ENCODE measurements at regions not wholly inside any gene's neighbourhood (a gene's known extent, or its start where the extent isn't known, plus 50 kb on each side); places are given as distances from the start of the nearest gene placed in this dataset.
"Not testable (repeated sequence)": the region's sequence is repeated elsewhere in the genome, so short reads cannot be mapped to it uniquely, and the experiment has no call there.

GRCh38 chr22:10753566-10753965 lies 4774.4 kb upstream of the OR11H1 start:
- not testable (repeated sequence) for H3K18ac ChIP-seq (ENCODE audit: insufficient read length, low read depth, low read length); H3K27ac Mint-ChIP-seq; H2BK20ac ChIP-seq (ENCODE audit: low read depth, low read length, poor library complexity, severe bottlenecking); H2BK12ac ChIP-seq (ENCODE audit: insufficient read length, low read depth, low read length); H3K4me1 ChIP-seq (ENCODE audit: insufficient read depth, low read length); H2BK5ac ChIP-seq (ENCODE audit: insufficient read length, low read length); H3K56ac ChIP-seq (ENCODE audit: insufficient read length, low read depth, low read length); H3K4ac ChIP-seq (ENCODE audit: low read depth, low read length); H3K9ac ChIP-seq (ENCODE audit: extremely low read depth, insufficient read length, low read length); H4K20me1 ChIP-seq (ENCODE audit: control insufficient read depth, insufficient read depth, insufficient read length); H3K27ac ChIP-seq (ENCODE audit: insufficient read length, low read depth, low read length); H2AFZ ChIP-seq (ENCODE audit: low read length); H3K27me3 Mint-ChIP-seq (ENCODE audit: low read depth); H2BK120ac ChIP-seq (ENCODE audit: low read depth, low read length, poor library complexity, severe bottlenecking); H4K91ac ChIP-seq (ENCODE audit: insufficient read length, low read depth, low read length); H3K79me1 ChIP-seq (ENCODE audit: insufficient read depth, low read depth, low read length, poor library complexity, severe bottlenecking); H4K5ac ChIP-seq (ENCODE audit: insufficient read length, low read depth, low read length); H3K79me2 ChIP-seq (ENCODE audit: insufficient read depth, low read length); DNase-seq; H3T11ph ChIP-seq (ENCODE audit: low read length); H3K23ac ChIP-seq (ENCODE audit: insufficient read length, low read depth, low read length); H3K4me3 Mint-ChIP-seq; H2BK15ac ChIP-seq (ENCODE audit: low read depth, low read length); H4K8ac ChIP-seq (replicated peaks; ENCODE audit: insufficient read length, low read depth, low read length); H3K27me3 ChIP-seq (ENCODE audit: insufficient read depth, low read length); H3K14ac ChIP-seq (ENCODE audit: insufficient read depth, low read length); H2AK5ac ChIP-seq (ENCODE audit: insufficient read length, low read length); H3K4me2 ChIP-seq (ENCODE audit: insufficient read depth, insufficient read length, low read length); H3K23me2 ChIP-seq (ENCODE audit: insufficient read length, low read depth, low read length, poor library complexity, severe bottlenecking); H3K4me1 Mint-ChIP-seq
- WGBS (ENCODE audit: extremely low coverage, insufficient read length, low lambda C conversion rate): no CpG with 5 or more reads among the region's 1 CpG
- H3K36me3 Mint-ChIP-seq (ENCODE audit: insufficient read depth in 1 of 3, low read depth in 3 of 3): peaks cover 0 to 39% (median 20%) of the 10 kb centered on the region in 3 experiments
- H3K9me3 ChIP-seq (ENCODE audit: control insufficient read depth, low read depth, low read length): peaks cover 44% of the 10 kb centered on the region
- H3K9me3 Mint-ChIP-seq: peaks cover 83 to 84% of the 10 kb centered on the region in 2 experiments

GRCh38 chr22:10755350-10755749 lies 4772.6 kb upstream of the OR11H1 start:
- H4K20me1 ChIP-seq (ENCODE audit: control insufficient read depth, insufficient read depth, insufficient read length); H2BK5ac ChIP-seq (ENCODE audit: insufficient read length, low read length); H3K4ac ChIP-seq (ENCODE audit: low read depth, low read length); H2AFZ ChIP-seq (ENCODE audit: low read length); H3K4me1 Mint-ChIP-seq; H3K18ac ChIP-seq (ENCODE audit: insufficient read length, low read depth, low read length); DNase-seq; H2AK5ac ChIP-seq (ENCODE audit: insufficient read length, low read length); H3K27me3 ChIP-seq (ENCODE audit: insufficient read depth, low read length); H3K23me2 ChIP-seq (ENCODE audit: insufficient read length, low read depth, low read length, poor library complexity, severe bottlenecking); H3K23ac ChIP-seq (ENCODE audit: insufficient read length, low read depth, low read length); H3T11ph ChIP-seq (ENCODE audit: low read length); H3K4me3 Mint-ChIP-seq; H3K4me1 ChIP-seq (ENCODE audit: insufficient read depth, low read length); H3K27me3 Mint-ChIP-seq (ENCODE audit: low read depth); H4K5ac ChIP-seq (ENCODE audit: insufficient read length, low read depth, low read length); H4K91ac ChIP-seq (ENCODE audit: insufficient read length, low read depth, low read length); H3K27ac Mint-ChIP-seq; H2BK12ac ChIP-seq (ENCODE audit: insufficient read length, low read depth, low read length); H3K56ac ChIP-seq (ENCODE audit: insufficient read length, low read depth, low read length); H3K79me1 ChIP-seq (ENCODE audit: insufficient read depth, low read depth, low read length, poor library complexity, severe bottlenecking); H4K8ac ChIP-seq (replicated peaks; ENCODE audit: insufficient read length, low read depth, low read length); H2BK120ac ChIP-seq (ENCODE audit: low read depth, low read length, poor library complexity, severe bottlenecking); H3K14ac ChIP-seq (ENCODE audit: insufficient read depth, low read length); H3K27ac ChIP-seq (ENCODE audit: insufficient read length, low read depth, low read length); H2BK15ac ChIP-seq (ENCODE audit: low read depth, low read length); H2BK20ac ChIP-seq (ENCODE audit: low read depth, low read length, poor library complexity, severe bottlenecking); H3K79me2 ChIP-seq (ENCODE audit: insufficient read depth, low read length); H3K9ac ChIP-seq (ENCODE audit: extremely low read depth, insufficient read length, low read length); H3K4me2 ChIP-seq (ENCODE audit: insufficient read depth, insufficient read length, low read length): not testable (repeated sequence)
- WGBS (ENCODE audit: extremely low coverage, insufficient read length, low lambda C conversion rate): no CpG with 5 or more reads among the region's 3 CpGs
- H3K9me3 ChIP-seq (ENCODE audit: control insufficient read depth, low read depth, low read length): peaks cover 31% of the 10 kb centered on the region
- Mint-ChIP-seq H3K36me3 (ENCODE audit: insufficient read depth in 1 of 3, low read depth in 3 of 3) (peaks cover 0 to 36% (median 15%) of the 10 kb centered on the region in 3 experiments), H3K9me3 (peaks cover 77% of the 10 kb centered on the region in 2 experiments)
